Neural crest cell (in vitro differentiated cells): ENCODE measurements at regions not wholly inside any gene's neighbourhood (a gene's known extent, or its start where the extent isn't known, plus 50 kb on each side); places are given as distances from the start of the nearest gene placed in this dataset.

ENCODE experiments used
- DNase-seq: peaks from one replicate; pipeline ENCODE4 v3.0.0; 2021; ENCODE audit warnings: low read depth, mixed read lengths, low spot score
- H3K27ac Mint-ChIP-seq: one replicate; pipeline ENCODE4 v1.8.0; 2021; ENCODE audit warnings: mild to moderate bottlenecking, mixed read lengths; ENCODE audit not compliant: unreplicated experiment
- H3K27me3 Mint-ChIP-seq: 2 replicates; pipeline ENCODE4 v1.8.0; 2021; ENCODE audit warnings: low read depth, mild to moderate bottlenecking, mixed read lengths
- H3K36me3 Mint-ChIP-seq: 2 replicates; pipeline ENCODE4 v1.8.0; 2021; ENCODE audit warnings: low read depth, mild to moderate bottlenecking, mixed read lengths
- H3K4me1 Mint-ChIP-seq: 2 replicates; pipeline ENCODE4 v1.8.0; 2021; ENCODE audit warnings: mixed read lengths
- H3K4me3 Mint-ChIP-seq: one replicate; pipeline ENCODE4 v1.8.0; 2021; ENCODE audit warnings: mild to moderate bottlenecking, mixed read lengths
- H3K9me3 Mint-ChIP-seq: 2 replicates; pipeline ENCODE4 v1.8.0; 2021; ENCODE audit warnings: mixed read lengths
- TF ChIP-seq, protein P1 (sequence below): fragments of 200-600 bp; sonication (generic); conservative IDR thresholded peaks from 2 replicates; pipeline ENCODE4 v1.5.0; 2021; ENCODE audit warnings: antibody characterized with exemption, mild to moderate bottlenecking

DNA sequence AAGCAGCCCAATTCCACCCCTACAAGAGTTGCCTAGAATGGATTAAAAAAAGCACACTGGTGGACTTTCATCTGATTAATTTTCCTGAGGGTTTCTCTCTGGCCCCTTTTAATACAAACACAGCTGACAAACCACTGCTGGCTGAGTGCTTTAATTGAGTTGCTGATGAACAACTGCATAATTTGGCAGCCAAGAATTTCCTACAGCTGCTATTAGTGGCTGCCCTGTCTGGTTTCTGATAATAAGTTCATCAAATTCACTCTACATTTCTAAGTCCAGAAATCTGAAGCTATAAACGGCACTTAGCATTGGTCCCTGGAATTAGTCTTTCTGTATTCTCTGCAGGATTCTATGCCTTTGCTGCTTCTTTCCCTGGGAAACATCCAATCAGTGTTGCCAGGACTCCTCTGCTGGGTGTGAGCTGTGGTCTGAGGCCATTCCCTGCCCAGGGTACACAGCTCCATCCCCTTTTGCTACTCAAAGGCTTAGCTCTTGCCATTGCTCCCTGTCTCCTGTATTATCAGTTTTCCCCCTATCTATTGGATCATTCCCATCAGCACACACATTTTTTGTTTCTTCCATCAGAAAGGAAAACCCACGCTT is 110.6 kb downstream of the LSM5 start:
- H3K27ac Mint-ChIP-seq = no peak overlapping the region
- no peaks in the 10 kb centered on the region for H3K4me1 Mint-ChIP-seq
- no peak for DNase-seq
- no peak overlapping the region for H3K4me3 Mint-ChIP-seq
- H3K36me3 Mint-ChIP-seq = no peaks in the 10 kb centered on the region
- H3K9me3 Mint-ChIP-seq = peaks cover 4% of the 10 kb centered on the region
- TF ChIP-seq, protein P1, sequence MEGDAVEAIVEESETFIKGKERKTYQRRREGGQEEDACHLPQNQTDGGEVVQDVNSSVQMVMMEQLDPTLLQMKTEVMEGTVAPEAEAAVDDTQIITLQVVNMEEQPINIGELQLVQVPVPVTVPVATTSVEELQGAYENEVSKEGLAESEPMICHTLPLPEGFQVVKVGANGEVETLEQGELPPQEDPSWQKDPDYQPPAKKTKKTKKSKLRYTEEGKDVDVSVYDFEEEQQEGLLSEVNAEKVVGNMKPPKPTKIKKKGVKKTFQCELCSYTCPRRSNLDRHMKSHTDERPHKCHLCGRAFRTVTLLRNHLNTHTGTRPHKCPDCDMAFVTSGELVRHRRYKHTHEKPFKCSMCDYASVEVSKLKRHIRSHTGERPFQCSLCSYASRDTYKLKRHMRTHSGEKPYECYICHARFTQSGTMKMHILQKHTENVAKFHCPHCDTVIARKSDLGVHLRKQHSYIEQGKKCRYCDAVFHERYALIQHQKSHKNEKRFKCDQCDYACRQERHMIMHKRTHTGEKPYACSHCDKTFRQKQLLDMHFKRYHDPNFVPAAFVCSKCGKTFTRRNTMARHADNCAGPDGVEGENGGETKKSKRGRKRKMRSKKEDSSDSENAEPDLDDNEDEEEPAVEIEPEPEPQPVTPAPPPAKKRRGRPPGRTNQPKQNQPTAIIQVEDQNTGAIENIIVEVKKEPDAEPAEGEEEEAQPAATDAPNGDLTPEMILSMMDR = no peak
- peaks cover 40% of the 10 kb centered on the region for H3K27me3 Mint-ChIP-seq

DNA sequence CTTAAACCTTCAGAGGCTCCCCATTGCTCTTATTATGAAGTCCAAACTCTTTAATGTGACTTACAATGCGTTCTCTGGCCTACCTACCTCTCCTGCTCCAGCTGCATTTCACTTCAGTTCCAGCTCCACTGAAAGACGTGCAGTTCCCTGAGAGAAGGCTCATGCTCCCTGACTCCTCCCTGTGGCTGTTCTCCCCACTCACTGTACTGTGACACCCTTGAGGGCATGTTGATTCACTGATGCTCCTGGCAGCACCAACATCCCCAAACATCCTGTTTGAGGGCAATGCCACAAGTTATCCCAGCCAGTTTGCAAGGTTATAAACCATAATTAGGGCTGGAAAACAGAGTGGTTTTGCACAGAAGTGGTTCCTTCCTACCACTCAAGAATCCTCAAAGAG is 111.2 kb downstream of the LSM5 start:
- H3K27ac Mint-ChIP-seq = no peak overlapping the region
- peaks cover 4% of the 10 kb centered on the region for H3K9me3 Mint-ChIP-seq
- no peak overlapping the region for H3K4me3 Mint-ChIP-seq
- peaks cover 35% of the 10 kb centered on the region for H3K27me3 Mint-ChIP-seq
- no peaks in the 10 kb centered on the region for H3K36me3 Mint-ChIP-seq
- H3K4me1 Mint-ChIP-seq = no peaks in the 10 kb centered on the region
- no peak for DNase-seq
- TF ChIP-seq, protein P1 = no peak

DNA sequence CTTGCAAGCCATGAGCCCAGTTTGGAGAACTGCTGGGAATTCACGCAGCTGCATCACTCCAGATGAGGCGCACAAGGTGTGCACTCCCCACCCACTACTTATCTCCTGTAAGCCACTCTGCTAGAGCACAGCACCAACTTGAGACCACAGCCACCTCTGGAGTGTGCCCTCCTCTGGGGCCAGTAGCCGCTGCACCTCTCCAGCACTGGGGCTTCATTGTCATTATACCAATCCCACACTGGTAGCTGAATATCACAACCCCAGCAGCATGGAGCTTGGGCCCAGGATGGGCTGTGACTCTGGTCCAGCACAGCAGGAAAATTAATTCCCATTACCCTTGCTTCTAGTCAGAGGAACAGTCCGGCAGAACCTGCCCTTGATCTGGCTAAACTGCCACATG is 125.6 kb downstream of the LSM5 start:
- no peaks in the 10 kb centered on the region for H3K36me3 Mint-ChIP-seq
- H3K9me3 Mint-ChIP-seq = peaks cover 8% of the 10 kb centered on the region
- H3K4me3 Mint-ChIP-seq = no peak overlapping the region
- no peak overlapping the region for H3K27ac Mint-ChIP-seq
- TF ChIP-seq, protein P1 = no peak
- no peak for DNase-seq
- H3K4me1 Mint-ChIP-seq = no peaks in the 10 kb centered on the region
- peaks cover 32% of the 10 kb centered on the region for H3K27me3 Mint-ChIP-seq

DNA sequence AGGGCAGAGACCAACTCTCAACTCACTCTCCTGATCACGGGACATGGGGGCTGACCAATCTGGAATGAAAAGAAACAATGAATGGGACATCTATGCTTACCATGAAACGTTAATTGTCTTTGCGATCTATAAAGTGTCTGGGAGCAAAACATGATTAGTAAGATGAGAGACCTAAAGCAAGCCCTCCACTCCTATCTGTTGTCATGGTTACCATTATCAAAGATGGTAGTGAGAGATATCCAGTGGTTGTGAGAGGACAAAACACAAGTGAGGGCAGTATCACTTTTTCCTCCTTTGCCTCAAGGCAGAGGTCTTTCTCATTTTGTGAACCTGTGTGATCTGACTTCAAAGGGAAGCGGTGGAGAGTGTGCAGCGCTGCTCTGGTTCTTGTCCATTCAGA is 130.1 kb downstream of the LSM5 start:
- H3K4me1 Mint-ChIP-seq = peaks cover 12% of the 10 kb centered on the region
- H3K27ac Mint-ChIP-seq = no peak overlapping the region
- H3K27me3 Mint-ChIP-seq = peaks cover 23% of the 10 kb centered on the region
- TF ChIP-seq, protein P1 = no peak
- no peak for DNase-seq
- no peak overlapping the region for H3K4me3 Mint-ChIP-seq
- H3K36me3 Mint-ChIP-seq = no peaks in the 10 kb centered on the region
- H3K9me3 Mint-ChIP-seq = no peaks in the 10 kb centered on the region

DNA sequence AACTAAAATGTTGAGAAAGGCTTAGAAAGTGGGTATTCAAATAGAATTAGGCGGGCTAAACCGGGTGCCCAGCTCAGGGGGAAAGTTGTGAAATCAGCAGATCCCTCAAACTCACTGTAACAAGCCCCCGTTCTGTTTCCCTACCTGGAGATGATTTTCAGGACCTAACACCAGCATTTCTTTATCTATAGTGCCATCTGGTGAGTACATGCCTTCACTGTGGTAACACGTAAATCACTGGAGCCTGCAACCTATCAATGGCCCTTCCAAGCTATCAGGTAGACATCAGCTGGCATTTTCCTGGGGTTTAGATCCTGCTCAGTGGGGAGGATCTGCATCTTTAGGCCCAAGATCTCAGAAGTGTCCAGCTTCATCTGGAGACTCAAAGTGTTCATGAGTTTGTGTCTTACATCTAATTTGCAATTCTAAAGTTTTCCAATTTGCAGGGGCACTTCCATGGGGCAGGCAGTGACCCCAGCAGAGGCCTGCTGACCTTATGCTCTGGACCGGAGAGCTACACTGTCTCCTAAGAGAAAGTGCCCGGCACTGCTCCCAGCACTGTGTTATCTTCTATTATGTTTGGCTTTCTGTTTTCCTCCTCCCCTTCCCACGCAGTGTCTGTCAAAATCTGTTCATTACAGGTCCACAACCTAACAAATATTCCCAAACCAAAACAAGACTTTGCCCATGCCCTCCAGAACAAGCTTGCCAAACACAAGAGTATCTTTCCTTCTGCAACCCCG is 132.5 kb downstream of the LSM5 start:
- H3K4me1 Mint-ChIP-seq = peaks cover 12% of the 10 kb centered on the region
- peak; percentile 1 for DNase-seq
- no peaks in the 10 kb centered on the region for H3K9me3 Mint-ChIP-seq
- no peak overlapping the region for H3K27ac Mint-ChIP-seq
- no peak overlapping the region for H3K4me3 Mint-ChIP-seq
- TF ChIP-seq, protein P1 = peak; percentile 44
- no peaks in the 10 kb centered on the region for H3K36me3 Mint-ChIP-seq
- peaks cover 26% of the 10 kb centered on the region for H3K27me3 Mint-ChIP-seq
